SK-N-MC (cell line): ENCODE measurements at regions not wholly inside any gene's neighbourhood (a gene's known extent, or its start where the extent isn't known, plus 50 kb on each side); places are given as distances from the start of the nearest gene placed in this dataset.

ENCODE experiments used
- FOXP2 ChIP-seq: optimal IDR thresholded peaks from 2 replicates; pipeline ENCODE3; 2011; ENCODE audit warnings: mild to moderate bottlenecking, moderate library complexity; ENCODE audit not compliant: insufficient read depth; ENCODE audit errors: extremely low read length, control extremely low read depth
- POLR2AphosphoS5 ChIP-seq: IDR thresholded peaks from 2 replicates; pipeline ENCODE4 v1.6.1; 2012; ENCODE audit warnings: mild to moderate bottlenecking, low read depth, low read length, borderline replicate concordance

DNA sequence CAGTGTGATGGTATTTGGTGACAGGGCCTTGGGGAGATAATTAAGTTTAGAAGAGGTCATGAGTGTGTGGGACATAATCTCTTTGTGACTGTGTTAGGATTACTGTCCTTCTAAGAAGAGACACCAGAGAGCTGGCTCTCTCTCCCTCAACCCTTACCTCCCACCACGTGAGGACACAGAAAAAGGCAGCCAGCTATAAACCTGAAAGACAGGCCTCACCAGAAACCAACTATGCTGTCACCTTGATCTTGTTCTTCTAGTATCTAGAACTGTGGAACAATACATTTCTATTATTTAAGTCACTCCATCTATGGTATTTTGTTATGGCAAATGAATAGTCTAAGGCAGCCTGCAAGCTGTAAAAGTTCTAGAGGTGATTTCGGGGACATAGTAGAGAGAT, 203.7 kb downstream of the OTOR start:
- TF ChIP-seq POLR2AphosphoS5, result no peak
- no peak for TF ChIP-seq FOXP2
